ENCODE measurements at regions not wholly inside any gene's neighbourhood (a gene's known extent, or its start where the extent isn't known, plus 50 kb on each side); places are given as distances from the start of the nearest gene placed in this dataset.

DNA sequence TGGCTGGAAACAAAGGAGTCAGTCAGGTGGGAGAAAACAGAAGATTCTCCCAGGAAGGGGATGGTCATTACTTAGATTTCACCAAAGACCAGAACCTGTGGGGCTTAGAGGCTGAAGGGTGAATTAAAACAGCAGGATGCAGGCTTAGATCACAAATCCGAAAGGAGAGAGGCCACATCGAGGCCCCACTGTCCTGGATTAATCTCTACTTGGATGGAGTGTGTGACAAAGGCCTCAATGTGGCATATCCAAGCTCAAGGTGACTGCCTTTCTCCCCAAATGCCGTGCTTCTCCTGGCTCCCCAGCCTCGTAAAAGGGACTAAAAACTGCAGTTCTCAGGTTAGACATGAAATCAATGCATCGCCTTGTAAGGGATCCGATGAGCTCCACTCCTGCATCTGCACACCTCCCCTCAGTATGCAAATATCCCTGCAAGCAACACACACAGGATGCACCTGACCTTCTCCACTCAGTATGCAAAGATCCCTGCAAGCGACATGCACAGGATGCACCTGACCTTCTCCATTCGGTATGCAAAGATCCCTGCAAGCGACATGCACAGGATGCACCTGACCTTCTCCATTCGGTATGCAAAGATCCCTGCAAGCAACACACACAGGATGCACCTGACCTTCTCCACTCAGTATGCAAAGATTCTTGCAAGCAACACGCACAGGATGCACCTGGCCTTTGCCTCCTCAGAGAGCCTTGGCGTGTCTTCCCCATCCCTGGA is 447.4 kb downstream of the BRD1 start:
- TF ChIP-seq, protein P1, sequence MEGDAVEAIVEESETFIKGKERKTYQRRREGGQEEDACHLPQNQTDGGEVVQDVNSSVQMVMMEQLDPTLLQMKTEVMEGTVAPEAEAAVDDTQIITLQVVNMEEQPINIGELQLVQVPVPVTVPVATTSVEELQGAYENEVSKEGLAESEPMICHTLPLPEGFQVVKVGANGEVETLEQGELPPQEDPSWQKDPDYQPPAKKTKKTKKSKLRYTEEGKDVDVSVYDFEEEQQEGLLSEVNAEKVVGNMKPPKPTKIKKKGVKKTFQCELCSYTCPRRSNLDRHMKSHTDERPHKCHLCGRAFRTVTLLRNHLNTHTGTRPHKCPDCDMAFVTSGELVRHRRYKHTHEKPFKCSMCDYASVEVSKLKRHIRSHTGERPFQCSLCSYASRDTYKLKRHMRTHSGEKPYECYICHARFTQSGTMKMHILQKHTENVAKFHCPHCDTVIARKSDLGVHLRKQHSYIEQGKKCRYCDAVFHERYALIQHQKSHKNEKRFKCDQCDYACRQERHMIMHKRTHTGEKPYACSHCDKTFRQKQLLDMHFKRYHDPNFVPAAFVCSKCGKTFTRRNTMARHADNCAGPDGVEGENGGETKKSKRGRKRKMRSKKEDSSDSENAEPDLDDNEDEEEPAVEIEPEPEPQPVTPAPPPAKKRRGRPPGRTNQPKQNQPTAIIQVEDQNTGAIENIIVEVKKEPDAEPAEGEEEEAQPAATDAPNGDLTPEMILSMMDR (conservative IDR thresholded peaks at IDR 0.05; ENCODE audit: low read depth, low read length), result no peak
- TF ChIP-seq POLR2A (IDR thresholded peaks at IDR 0.05; ENCODE audit: low read depth, low read length) (no peak), ELK1 (IDR thresholded peaks at IDR 0.05; ENCODE audit: borderline replicate concordance, low read depth, low read length) (no peak), CHD1 (IDR thresholded peaks at IDR 0.05; ENCODE audit: low read depth, low read length) (no peak), USF2 (IDR thresholded peaks at IDR 0.05; ENCODE audit: low read depth, low read length) (no peak), SMC3 (IDR thresholded peaks at IDR 0.05; ENCODE audit: low read depth, low read length) (no peak), RAD21 (IDR thresholded peaks at IDR 0.05; ENCODE audit: low read length) (no peak), NFE2L2 (IDR thresholded peaks at IDR 0.05; ENCODE audit: low read depth, low read length) (no peak), MXI1 (IDR thresholded peaks at IDR 0.05; ENCODE audit: borderline replicate concordance, low read depth, low read length) (no peak), FOS (IDR thresholded peaks at IDR 0.05; ENCODE audit: low read depth, low read length) (no peak), RFX5 (IDR thresholded peaks at IDR 0.05; ENCODE audit: low read depth, low read length) (no peak), CEBPB (IDR thresholded peaks at IDR 0.05; ENCODE audit: low read depth, low read length) (no peak), BHLHE40 (IDR thresholded peaks at IDR 0.05; ENCODE audit: low read depth, low read length) (no peak)

Measured in IMR-90 (cell line).